Stimulated activated CD8-positive, alpha-beta memory T cell treated with anti-CD3 and anti-CD28 coated beads, Interleukin-2, amount 100 ng/mL, for 1 hour (primary cell): ENCODE measurements at regions not wholly inside any gene's neighbourhood (a gene's known extent, or its start where the extent isn't known, plus 50 kb on each side); places are given as distances from the start of the nearest gene placed in this dataset.

Experiments used
- DNase-seq, 2 donors: peaks; one replicate each; pipeline ENCODE4 v3.0.0-alpha.2; 2020; ENCODE audit warnings: low read depth in 2 of 2

DNA sequence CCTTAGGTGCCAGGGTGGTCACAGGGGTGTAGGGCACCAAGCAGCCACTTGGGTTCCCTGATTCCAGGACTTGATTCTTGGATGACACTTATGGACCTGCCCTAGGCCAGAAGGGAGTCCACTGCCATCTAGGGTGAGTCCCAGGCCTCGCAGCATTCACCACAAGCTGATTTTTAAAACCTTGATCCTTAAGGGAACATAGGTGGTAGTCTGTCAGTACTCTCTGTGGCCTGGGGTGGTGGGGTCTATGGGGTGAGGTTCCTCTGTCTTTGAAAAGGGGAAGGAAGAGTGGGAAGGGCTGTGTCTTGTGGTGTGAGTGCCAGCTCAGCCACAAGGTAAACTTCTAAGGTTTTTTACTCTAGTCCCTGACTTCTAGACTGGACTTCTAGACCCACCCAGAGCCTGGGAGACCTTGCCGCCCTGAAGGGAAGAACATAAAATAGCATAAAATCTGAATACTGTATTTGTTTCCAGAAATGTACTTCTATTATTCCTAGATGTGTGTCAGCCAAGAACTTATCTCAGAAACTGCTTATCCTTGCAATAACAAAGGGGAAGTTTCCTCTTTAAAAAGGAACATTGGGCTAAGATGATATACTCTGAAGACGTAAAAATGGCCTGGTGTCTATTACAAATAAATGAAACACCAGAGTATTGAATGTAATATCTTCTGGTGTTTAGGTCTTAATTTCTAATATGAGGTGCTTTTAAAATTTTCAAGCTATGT lies 757.3 kb downstream of the LTN1 start:
- no peak for DNase-seq

DNA sequence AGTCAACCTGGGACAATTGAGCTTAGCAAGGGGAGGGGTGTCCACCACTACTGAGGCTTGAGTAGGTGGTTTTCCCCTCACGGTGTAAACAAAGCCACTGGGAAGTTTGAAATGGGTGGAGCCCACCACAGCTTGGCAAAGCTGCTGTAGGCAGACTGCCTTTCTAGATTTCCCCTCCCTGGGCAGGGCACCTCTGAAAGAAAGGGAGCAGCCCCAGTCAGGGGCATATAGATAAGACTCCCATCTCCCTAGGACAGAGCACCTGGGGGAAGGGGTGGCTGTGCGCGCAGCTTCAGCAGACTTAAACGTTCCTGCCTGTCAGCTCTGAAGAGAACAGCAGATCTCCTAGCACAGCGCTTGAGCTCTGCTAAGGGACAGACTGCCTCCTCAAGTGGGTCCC lies 758.4 kb downstream of the LTN1 start:
- no peak for DNase-seq

DNA sequence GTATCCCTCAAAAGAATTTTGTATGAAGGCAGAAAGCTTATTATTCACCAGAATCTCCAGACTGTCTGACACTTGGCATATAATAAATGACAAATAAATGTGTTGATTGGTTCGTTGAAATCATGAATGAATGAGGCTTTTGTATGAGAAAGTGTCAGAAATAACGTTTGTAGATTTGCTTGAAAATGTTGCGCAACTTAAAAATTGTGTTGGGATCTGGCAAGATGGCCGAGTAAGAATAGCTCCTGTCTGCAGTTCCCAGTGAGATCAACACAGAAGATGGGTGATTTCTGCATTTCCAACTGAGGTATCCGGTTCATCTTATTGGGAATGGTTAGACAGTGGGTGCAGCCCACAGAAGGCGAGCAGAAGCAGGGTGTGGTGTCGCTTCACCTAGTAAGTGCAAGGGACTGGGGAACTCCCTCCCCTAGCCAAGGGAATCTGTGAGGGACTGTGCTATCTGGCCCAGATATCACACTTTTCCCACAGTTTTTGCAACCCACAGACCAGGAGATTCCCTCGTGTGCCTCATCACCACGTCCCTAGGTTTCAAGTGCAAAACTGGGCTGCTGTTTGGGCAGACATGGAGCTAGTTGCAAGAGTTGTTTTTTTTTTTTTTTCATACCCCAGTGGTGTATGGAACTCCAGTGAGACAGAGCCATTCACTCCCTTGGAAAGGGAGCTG lies 759.0 kb downstream of the LTN1 start:
- no peak for DNase-seq

DNA sequence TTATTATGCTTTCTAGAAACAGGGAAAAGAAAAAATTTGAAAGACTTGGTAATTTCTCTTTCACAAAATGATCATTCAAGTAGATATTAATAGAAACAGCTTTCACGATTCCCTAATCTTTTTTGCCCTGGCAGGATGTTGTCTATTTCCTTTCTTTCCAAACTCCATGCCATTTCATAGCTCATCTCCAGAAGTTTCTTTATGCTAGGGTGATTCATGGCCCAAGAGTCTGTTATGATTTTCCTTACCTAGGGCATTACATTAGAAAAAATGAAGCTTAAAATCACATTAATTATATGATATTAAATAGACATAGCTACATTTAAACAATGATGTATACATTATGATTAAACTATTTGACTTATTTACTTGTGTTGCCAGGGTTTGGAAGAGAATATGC lies 762.1 kb downstream of the LTN1 start:
- DNase-seq: no peak

DNA sequence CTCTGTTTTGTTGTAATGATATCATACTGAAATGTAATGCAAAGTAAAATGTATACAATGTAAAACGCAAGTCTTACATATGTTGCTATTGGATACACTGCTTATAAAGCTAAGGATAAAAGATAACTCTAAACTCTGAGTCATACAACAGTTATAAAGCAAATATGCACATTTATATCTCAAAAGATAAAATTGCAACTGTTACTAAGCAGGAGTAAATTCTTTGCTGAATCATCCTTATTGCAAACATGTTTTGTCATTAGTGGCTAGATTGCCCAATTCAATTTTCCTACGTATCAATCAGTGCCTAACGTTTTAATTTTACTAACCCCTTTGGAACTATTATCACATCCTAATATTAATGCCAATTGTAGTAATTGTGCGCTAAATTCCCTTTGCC lies 762.9 kb downstream of the LTN1 start:
- DNase-seq: no peak

DNA sequence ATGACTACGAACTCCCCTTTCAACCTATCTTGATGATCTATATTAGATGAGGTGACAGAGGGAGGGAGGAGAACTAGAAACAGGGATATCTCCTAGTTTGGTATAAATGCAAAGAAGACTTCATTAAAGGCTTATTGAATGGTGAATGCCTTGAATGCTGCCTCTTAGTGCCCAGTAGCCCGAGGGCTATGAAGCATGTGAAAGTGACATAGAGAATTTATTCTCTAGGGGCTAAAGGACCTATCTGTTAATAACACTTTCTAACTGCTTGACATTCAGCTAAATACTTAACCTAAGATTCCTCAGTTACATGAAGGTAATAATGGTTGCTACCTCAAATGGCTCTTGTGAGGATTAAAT lies 764.1 kb downstream of the LTN1 start:
- no peak for DNase-seq

DNA sequence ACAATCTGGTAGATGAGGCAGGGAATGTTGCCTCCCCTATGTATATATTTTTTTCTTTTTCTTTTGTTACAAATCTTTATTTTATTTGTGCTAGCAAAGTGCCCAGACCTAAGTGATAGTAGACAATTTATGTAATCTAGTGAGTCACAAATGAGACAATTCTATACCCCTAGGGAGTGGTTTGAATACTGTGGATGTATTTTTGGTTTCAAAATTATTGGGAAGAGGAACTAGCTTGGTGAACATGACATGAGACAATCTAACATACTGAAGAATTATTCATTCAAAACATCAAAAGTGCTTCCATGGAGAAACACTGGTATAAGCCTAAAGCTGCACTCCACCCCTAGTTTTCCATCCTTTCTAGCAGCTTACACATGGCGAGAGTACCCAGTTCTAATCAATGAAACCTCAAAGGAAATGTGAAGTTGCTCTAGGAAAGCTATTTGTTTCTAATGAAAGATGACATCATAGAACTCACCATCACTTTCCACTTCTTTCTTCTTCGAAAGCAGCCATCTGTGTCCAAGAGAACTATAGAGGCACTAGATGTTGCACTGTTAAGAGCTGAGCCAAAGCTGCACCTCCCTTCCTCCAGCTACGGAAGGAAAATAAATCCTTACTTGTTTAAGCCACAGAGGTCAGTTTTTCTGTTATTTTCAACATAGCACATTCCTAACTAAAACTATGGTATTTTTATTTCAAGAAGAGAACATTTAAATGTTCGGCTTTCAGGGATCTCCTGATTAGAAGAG lies 764.6 kb downstream of the LTN1 start:
- DNase-seq: no peak

DNA sequence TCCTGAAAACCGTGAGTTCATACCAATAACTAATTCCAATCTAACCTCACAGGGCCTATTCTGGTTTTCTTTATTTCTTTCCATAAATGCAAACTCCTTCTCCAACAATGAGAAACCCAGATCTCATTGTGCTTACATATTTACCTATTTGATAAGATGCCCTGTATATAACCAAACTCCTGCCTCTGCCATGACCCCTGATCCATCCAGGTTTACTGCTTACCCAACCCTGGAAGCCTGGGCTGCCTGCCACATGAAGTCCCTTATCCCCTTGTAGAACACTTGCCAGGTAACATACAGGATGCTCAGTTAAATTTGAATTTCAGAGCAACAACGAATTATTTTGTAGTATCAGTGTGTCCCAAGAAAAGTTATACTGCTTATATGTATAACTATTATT lies 766.1 kb downstream of the LTN1 start:
- DNase-seq: no peak

DNA sequence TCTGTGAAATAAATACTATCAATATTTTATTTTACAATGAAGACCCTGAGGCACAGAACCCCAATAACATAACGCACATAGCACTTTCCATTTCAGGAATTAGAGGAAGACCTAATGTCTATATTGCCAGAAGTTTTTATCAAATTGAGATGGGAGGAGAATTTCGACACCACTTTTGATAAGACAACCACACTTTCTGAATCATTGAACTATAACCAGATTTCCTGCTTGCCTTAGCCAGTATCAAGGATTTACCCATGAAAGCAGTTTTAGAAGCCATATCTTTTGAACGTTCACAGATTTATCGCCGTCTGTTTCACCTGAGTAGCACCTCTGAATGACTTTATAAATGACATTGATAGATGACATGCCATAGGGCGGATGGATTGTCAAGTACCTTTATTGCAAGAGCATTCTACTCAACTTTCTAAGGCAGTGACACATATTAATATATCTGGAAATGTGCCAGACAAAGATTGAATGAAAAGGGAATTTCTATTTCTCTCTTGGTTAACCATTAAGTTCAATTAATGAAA lies 768.4 kb downstream of the LTN1 start:
- DNase-seq: no peak

DNA sequence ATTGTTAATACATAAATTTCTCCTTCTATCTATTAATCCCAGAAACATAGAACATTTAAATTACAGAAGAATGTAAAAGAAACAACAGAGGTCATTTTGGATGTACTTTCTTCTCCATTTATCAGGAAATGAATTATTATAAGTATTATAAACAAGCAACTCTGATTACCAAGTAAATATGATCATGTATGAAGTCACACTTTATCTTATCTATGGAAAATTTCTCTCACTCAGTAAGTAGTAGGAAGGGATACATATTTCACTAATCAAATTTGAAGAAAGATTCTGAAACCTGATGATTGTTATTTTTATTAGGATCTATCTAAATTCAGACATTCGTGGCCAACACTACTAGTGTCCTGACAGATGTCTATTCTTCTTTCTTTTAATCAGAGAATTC lies 770.7 kb downstream of the LTN1 start:
- DNase-seq: no peak

DNA sequence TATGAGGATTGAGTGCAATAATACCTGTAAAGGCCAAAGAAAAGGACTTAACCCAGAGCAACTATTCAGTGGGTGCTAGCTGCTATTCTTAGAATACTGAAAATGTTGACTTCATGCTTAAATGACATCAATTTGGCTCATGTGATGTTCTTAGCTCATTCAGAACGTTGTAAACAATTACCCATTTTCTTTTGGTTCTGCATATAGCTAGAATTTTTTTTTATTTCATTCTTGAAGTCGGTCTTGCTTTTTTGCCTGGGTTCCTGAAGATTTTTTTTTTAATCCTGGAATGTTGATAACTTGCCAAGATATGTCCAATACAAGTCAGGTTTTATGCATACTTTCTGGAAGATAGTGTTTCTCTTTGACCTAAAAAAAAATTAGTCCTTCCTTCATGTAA lies 772.0 kb downstream of the LTN1 start:
- no peak for DNase-seq

DNA sequence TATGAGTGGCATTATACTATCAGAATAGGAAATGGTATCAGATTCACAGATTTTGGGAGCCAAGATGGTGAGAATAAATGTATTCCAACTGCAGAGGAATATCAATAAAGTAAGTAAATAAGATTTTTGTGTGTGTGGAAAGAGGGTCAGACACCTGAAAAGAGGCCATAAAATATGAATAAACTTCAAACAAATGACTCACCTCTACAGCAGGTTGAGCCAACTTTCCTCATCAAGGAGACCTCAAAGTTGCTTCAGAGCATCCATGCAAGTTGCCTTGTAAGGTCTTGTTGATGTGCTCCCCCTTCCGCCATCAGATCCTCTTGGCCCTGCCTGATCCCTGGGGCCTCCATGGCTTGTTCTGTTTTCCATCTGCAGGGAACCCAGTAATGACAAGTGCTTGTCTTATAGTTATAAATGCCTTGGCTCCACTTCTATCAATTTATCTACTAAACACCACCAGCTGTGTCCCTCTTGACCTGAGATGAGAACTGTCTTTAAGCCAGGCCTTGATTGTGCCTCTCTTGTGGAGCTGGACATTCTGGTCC lies 775.6 kb downstream of the LTN1 start:
- no peak for DNase-seq

DNA sequence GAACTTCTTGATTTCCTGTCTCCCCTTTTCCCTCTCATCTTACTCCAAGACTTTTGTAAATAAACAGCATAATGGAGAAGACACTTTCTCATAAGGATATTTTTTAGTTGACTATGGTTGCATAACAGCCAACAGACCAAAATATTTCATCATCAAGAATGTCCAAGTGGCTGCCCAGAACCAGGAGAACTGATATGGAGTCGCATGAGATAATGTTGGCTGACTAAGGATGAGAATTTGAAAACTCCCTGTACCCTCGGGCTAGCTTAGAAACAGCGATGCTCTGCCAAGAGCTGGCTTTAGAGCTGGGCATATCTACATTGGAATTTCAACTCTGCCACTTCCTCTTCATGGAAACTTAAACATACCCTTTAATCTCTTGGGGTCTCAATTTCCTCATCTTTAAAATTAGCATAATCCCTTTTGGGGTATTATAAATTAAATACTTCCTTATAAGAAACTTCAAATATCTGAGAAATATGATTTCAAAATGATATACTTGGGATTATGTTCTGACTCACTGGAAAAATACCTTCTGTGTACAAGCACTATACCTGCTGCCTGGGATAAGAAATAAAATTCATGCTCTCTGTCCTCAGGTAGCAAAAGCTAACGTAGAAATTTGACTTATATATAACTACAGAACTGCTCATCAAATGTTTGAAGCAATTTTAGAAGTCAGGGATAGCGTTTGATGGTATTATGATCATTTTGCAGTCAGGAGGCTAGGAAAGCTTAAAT lies 777.3 kb downstream of the LTN1 start:
- DNase-seq: no peak

DNA sequence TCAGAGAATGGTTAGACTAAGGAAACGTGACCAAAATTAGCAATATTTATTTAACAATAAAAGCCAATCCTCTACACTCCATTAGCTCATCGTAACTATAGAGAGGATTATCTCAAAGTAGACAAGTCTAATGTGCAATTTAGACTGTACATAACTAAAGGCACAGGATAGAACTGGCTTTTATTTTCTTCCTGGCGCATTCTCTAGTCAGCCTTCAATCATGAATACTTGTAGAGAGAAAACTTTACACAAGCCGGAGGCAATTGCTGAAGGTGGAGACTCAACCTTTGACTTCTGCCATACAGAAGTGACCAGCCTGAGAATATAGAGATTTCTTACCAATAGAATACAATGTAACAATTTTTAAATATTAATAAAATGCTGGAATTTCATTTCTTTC lies 777.9 kb downstream of the LTN1 start:
- no peak for DNase-seq

DNA sequence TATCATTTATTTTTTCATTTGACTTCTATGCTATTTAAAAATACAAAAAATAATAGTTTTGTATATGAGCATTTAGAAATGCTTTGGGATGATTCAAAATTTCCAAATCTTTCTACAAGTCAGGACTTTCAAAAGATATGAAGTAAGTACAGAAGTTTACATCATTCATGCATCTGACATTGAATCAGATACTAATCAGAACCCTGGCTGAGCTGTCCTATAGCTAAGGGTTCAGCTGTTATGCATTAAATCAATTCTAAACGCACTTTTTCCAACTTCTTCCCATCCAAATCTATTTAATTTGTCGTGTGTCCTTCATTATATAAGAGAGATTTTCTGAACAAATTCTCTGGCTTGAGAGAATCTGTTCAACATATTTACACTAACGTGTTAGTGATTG lies 779.4 kb downstream of the LTN1 start:
- no peak for DNase-seq

DNA sequence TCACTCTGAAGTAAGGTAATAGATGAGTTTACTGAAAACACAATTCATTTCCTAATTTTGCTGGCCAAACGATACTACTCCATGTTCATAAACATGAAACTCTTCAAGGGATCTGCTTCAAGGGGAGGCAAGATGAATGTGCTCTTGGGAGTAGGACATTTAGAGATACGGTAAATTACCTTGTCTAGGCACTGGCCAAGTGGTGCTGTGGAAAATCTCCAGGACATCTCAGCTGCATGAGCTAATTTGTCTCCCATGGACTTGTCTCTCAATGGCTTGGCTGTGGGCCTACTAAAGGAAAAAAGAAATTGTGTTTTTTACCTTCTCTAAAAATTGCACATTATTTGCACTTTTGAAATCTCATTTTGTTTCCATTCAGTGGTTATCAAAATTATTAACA lies 780.6 kb downstream of the LTN1 start:
- DNase-seq: no peak

DNA sequence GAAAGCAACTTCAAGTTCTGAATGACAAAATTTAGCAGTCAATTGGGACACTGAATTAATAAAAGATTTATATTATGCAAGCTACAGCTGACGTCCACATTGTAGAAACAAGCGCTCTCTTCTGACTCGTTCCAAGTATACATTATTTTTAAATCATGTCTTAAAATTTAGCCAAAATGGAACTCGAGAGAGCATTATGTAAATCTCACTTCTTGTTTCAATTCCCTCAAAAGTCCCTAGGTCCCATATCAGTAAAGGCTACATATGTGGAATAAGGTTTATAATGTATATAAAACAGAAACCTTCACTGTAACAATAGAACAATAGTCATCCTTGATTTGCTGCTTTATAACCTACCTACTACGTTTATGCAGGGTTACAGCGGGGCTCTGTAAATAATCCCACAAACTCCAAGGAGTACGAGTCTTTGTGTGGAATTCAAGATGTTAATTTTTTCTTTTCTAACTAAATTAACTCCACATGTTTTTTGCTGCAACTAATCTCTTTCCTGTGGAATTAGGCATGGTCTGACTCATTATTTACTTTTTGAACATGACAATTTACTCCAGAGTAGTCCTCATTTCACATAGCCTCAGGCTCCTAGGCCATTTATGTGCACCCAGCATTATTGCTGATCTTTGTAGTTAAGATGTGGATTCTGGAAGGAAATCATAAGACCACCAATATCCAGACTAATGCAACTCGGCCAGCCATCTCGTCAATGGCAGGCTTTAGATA lies 785.1 kb downstream of the LTN1 start:
- DNase-seq: no peak

DNA sequence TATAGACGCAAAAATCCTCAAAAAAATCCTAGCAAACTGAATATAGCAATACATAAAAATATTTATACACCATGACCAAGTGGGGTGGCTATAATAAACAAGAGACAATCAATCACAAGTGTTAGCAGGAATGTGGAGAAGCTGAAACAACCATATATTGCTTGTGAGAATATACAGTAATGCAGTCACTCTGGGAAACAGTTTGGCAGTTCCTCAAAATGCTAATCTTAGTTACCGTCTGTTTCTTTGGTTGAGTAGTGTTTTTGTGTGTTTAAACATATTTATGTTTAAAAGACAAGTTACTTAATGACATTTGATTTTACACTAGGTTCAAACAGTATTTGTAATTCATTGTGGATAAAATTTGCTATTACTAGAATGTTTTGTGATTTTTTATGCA lies 792.0 kb downstream of the LTN1 start:
- no peak for DNase-seq

DNA sequence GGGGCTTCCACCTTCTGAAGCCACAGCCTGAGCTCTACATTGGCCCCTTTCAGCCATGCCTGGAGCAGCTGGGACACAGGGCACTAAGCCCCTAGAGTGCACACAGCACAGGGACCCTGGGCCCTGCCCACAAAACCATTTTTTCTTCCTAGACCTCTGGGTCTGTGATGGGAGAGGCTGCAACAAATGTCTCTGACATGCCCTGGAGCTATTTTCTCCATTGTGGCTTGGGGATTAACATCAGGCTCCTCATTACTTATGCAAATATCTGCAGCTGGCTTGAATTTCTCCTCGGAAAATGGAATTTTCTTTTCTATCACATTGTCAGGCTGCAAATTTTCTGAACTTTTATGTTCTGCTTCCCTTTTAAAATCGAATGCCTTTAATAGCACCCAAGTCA lies 795.7 kb downstream of the LTN1 start:
- DNase-seq: no peak

DNA sequence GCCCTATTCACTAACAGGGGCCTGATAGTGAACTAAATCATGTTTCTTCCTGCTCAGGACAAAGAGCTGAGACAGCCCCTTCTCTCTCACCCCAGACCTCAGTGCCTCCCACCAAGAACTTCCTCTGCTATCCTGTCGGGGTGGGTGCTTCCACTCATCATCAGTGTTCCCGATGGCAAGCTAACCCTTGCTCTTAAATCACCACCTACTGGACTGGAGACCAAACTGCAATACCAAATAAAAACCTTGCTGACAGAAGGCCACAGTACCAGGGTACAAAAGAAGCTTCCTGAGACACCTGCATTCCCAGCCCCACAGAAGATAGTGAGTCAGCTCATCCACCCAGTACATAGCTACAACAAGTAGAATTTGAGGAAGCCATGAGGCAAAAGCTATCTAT lies 799.5 kb downstream of the LTN1 start:
- DNase-seq: no peak

DNA sequence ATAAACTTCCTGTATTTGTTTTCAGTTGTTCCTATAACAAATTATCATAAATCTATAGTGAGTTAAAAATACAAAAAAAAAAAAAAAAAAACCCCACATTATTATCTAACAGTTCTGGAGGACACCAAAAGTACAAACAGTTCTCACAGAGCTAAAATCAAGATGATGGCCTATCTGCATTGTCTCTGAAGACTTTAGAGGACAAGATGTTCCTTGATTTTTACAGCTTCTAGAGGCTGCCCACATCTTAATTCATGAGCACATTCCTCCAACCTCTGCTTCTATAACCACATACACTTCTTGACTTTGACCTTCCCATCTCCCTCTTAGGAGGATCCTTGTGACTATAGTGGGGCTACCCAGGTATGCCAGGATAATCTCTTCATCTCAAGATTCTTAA lies 806.1 kb downstream of the LTN1 start:
- DNase-seq: no peak
